HG03025 (cell line): ENCODE measurements at regions not wholly inside any gene's neighbourhood (a gene's known extent, or its start where the extent isn't known, plus 50 kb on each side); places are given as distances from the start of the nearest gene placed in this dataset.
"Not testable (repeated sequence)": the region's sequence is repeated elsewhere in the genome, so short reads cannot be mapped to it uniquely, and the experiment has no call there.

Experiments used
- ATAC-seq: cut with Tn5 transposase; IDR thresholded peaks from one replicate; pipeline ENCODE4 v1.9.1; 2021; ENCODE audit warnings: mild to moderate bottlenecking, moderate library complexity; ENCODE audit not compliant: unreplicated experiment, low FRiP score

DNA sequence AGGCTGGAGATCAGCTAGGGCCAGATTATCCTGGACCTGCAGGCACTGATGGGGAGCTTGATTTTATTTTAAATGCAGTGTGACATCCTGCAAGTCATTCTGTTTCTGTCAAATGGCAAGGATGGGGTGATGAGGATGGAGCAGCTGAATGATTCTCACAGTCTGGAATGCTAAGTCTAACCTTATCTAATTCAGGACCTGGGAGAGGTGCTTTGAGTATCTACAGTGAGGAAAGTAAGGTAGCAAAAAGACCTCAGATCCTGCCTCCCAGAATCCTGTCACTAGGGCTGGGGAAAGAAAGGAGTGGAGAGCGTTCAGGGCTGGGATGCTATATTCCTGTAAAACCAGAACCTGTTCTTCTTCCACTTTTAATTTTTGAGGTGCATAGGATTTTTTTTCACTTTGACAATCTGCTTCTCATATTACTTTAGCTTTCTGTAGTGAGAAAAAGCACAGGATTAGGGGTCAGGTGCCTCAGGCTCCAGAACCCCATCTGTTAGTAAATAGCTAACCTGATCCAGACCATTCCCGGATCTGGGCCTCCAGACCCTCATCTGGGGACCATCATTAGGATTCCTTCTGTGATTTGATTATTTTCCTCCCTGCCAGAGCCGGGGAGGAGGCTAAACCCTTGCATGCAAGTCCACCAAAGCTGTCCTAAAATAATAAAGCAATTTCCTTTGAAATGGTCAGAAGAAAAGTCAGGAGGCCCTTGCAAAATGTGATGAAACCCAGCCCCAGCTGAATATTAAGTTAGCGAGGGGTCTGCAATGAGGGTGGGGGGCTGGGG is 54.7 kb downstream of the ASCL1 start:
- ATAC-seq = no peak

DNA sequence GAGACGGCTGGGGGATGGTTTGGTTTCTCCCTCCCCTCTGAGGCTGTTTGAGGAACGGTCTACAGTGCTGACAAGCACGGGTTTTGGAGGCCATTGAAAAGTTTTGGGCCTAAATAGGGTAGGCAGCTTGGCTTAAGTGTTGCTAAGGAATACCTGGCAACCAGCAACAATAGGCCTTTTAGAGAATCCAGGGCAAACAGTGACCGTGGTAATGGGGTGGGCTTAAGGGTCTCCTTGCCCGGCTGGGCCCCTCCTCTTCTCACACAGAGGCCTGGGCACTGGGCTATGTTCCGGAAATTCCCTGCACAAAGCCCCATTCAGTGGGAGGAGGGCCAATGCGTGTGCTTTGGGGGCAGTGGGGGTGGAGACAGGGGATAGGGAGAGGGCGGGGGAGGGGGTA is 55.4 kb downstream of the ASCL1 start:
- ATAC-seq = no peak

DNA sequence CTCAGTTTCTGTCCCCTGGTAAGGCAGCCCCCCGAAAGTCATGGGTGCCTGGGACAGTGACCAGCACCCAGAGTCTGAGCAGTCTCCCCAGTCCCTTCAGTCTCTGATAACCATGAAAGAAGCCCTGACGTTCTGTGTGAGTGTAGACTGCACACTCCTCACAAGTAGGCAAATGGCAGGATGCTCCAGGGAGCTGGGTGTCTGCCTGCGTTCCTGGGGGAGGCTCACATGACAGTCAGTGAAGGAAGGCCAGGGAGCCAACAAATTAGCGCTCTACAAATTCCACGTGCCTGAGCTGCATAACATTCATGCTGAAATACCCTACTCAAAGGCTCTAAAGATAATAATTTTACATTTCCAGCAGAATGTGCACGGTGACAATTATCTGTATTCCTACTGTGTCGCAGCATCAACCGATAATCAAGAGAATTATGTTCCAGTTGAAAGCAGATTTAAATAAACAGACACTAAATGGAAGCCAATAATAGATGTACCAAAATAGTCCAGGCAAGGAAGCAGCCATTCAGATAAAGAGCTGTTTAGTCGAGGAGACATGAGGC is 56.3 kb downstream of the ASCL1 start:
- no peak for ATAC-seq

DNA sequence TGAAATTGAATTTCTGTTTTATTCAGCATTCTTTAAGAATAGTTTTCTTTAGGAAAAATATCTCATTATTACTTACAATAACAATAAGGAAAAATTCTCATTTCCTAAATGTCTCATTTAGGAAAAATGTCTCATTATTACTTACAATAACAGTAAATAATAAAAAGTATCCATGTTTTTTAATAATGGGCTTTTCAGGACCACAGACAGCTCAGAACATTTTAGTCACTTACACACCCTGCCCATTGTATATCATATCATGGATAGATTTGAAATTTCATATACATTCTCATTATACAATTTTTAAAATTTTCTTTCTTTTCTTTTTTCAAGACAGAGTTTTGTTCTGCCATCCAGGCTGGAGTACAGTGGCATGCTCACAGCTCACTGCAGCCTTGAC is 58.9 kb downstream of the ASCL1 start:
- no peak for ATAC-seq

DNA sequence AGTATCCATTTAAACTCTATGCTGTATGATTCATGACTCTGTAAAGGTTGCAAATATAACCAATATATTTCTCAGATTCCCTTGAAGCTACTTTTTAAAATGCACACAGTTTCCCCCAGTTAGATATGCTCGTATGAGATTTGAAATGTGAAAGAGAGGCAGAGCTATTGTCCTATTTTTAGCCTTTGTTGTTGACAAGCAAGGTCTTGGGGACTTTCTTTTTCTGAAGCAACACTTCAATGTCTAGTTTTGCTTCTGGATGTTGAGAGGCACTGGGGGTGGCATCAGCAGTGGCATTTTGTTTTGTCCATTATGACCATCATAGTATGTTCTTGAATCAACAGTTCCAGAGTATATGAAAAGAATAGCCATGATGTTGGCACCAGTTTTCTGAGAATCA is 63.4 kb downstream of the ASCL1 start:
- no peak for ATAC-seq

DNA sequence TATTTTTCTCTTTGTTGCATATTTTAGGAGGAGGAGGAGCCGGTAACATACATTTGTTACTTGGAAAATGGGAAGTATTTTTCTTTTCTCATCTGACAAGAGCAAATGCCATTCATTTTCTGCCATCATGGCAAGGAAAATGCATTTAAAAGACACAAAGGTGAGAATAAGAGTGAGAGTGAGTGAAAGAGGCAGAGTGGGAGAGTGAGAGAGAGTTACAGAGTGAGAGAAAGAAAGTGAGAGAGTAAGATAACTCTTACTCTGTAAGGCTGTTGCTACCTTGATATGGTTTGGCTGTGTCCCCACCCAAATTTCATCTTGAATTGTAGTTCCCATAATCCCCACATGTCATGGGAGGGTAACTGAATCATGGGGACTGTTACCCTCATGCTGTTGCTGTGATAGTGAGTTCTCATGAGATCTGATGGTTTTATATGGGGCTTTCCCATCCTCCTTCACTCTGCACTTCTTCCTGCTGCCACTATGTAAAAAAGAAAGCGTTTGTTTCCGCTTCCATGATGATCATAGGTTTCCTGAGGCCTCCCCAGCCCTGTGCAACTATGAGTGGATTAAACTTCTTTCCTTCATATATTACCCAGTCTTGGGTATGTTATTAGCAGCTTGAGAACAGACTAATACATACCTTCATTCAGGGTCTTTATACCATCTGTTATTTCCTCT is 64.2 kb downstream of the ASCL1 start:
- ATAC-seq = no peak

DNA sequence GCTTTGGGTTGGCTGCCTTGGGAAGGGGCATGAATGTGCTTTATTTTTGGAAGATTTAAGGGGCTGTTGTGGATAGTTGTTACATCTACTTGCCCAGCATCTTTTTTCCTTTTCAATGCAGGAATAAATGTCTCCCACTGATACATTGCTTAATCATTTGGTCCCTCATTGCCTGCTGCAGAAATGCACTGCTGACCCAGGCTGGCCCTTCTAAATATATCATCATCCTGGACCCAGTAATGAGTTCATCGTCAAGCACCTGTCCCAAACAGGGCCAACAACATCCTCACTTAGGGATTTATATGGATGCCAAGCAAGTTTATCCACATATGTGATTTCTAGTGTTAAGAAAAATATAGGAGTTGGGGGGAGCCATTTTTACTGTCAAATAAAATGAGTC is 67.2 kb downstream of the ASCL1 start:
- ATAC-seq = no peak

DNA sequence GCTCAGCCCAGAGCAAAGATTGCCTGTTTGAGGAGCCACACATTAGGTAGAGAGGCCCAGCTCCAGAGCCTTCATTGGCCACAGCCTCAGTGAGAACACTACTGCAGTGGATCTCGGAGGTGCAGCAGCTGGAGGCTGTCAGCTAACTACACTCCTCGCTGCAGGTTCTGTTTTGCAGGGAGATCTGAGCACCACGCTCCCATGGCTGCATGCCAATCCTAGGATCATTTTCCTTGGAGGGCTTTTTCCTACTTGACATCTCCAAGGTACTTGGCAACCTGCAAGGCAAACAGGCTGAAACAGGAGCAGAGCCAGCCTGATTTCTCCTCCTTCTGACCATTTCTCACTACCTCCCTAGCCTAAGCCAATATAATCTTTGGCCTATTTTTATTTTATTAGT is 69.2 kb downstream of the ASCL1 start:
- not testable (repeated sequence) for ATAC-seq

DNA sequence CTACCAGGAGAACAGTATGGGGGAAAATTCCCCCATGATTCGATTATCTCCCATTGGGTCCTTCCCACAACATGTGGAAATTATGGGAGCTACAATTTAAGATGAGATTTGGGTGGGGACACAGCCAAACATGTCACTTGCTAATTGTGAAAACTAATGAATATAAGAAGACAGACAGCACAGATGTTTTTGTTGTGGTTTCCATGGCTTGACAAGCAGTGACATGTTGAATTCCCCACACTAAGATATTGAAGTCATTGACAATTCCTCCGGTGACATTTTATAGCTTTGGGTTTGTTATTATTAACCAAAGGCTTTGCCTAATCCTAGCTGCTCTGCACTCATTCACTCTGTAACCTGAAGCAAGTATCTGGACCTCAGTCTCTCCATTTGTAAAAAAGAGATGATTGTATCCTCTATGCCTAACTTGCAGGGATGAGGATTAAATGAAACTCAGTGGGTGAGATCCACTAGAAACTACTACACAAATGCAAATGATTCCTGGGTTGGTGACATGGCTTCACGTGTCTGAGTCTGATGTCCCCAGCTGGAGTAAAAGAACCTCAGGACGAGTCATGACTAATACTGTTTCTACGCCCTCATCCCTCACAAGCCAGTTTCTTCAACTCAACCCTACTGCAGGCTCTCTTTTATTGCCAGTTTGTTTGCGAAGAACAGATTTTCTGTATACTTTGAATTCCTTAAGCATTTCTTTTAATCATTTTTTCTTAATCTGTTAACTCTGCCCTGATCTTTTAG is 71.6 kb downstream of the ASCL1 start:
- no peak for ATAC-seq

DNA sequence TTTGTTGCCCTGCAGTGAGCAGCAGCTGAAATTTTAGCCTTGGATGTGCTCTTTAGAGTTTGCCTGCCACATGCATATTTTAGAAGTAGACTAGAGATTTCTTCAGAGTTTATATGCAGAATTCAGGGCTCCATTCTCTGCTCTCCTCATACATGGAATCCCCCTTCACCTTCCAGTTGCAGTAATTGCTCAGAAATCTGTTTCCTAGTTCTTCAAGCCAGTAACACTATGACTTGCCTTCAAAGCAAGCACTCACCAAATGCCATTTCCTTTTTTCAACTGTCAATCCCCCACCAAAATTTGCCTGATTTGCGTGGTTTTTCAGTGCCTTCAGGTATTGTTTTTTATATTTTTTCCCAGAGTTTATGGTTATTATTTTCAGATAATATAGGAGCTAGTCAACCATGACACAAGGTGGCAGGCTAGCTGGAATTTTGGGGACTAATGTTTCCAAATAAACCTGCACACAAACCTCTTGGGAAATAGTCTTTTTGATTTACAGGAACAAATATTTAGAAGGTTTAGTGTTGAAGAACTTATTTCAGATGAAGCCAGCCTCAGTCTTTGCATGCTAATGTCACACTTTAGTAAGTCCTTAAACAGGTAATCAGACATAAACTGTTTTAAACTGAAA is 79.2 kb downstream of the ASCL1 start:
- no peak for ATAC-seq

DNA sequence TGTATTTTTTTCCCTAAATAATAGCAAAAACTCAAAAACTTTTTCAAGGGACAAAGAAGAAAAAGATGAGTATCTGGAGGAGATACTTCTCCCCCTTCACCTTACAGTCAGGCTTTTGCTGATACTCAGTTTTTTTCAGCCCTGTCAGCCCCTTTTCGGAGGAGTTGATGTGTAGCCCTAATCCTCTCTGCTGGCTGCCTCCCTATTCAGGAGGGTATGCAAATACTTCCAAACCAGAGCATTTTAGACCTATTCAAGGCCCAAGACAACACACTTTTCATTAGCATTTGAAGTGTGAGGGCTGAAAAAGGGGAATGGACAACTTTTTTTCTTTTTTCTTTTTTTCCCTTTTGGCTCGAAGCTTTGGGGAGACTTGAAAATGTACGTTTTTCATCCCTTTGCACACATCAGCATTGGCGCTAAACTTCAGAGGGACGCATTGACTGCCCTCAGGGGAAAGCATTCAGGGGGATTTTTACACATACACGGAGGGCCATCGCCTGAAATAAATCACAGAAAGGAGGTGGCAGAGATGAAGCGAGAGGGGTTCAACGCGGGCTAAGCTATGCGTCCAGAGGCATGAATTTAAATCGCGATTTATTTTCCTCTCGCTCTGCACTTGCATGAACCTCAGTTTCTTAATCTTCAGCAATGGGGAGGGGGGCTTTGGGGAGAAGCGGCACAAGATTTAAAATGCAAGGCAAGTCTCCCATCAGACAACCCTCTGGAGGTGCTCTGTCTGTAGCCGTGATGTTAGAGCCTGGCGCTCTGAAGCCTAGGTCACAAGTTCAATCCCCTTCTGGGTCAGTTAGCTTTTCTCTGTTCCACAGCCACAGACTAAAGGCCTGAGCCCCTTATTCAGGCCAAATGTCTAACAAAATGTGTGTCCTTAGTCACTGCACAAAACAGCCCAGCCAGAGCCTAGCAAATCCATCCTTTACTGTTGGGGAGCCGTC is 86.3 kb downstream of the ASCL1 start:
- ATAC-seq = no peak

DNA sequence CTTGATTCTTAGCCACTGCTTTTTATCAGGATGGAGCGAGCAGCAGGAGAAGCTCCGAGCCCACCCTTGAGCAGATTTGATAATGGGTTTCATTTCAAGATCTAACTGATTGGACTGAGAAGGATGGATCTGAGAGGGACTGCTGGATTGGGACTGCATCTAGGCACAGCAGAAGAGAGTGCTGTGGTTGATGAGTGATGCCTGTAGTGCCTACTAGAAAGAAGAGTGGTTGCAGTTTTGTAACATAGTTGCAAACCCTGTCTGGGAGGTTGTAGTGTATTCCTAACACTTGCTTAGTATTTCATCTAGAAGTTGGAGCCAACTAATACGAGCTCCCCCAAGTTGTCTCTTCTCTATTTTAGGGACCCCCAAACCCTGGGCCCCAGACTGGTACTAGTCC is 88.7 kb downstream of the ASCL1 start:
- no peak for ATAC-seq

DNA sequence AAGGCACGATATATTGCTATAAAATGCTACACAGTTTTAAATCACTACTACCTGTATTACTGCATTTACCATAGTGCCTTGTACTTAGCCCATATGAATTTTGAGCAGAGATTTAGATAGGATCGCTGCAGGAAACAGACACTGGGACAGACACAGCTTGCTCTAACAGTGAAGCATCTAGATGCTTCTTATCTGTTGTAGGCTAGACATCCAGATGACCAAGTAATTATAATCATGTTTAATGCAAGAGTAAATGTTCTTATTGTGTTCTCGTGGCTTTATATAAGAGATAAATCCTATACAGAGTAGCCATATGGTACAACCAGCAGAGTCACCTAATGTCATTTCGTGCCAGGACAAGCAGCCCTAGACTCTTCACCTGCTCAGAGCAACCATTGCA is 92.8 kb downstream of the ASCL1 start:
- no peak for ATAC-seq

DNA sequence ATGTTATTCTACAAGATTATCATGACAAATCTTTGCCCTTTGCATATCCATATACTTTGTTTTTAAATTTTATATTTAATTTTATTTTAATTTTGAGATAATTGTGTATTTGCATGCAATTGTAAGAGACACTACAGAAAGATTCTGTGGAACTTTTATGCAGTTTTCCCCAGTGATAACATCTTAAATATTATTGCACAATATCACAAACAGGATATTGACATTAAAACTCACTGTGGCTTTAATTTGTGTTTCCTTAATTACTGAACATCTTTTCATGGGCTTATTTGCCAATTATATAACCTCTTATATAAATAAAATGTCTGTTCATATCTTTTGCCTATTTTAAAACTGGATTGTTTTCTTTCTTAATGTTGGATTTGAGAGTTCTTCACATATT is 95.6 kb downstream of the ASCL1 start:
- no peak for ATAC-seq

DNA sequence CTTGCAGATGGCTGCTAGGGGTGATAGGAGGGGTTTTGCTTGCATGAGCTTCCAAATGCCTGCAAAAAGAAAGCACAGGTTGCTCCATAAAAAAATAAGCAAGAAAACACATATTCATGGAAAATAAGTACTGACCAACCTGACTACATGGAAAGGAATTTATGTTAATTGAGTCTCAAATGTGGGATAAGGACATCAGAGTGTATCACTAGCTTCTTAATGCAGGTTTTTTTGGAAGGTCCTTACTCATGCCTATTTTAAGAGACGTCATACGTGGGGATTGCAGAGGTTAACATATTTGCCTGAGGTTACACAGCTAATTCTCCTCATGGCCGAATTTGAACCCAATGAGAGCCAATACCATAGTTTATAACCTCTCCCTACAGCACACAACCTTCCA is 116.2 kb downstream of the ASCL1 start:
- ATAC-seq = no peak

DNA sequence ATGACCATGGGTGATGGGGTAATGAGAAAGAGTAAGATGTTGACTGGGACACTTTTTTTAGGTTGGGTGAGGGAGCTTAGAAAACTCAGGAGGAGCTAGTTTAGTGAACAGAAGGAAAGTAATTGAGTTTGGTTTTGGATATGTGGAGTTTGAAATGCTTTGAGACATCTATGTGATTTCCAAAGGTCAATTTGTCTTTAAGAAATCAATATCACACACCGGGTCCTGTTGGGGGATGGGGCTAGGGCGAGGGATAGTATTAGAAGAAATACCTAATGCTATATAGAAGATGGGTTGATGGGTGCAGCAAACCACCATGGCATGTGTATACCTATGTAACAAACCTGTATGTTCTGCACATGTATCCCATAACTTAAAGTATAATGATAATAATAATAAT is 118.4 kb downstream of the ASCL1 start:
- ATAC-seq = no peak

DNA sequence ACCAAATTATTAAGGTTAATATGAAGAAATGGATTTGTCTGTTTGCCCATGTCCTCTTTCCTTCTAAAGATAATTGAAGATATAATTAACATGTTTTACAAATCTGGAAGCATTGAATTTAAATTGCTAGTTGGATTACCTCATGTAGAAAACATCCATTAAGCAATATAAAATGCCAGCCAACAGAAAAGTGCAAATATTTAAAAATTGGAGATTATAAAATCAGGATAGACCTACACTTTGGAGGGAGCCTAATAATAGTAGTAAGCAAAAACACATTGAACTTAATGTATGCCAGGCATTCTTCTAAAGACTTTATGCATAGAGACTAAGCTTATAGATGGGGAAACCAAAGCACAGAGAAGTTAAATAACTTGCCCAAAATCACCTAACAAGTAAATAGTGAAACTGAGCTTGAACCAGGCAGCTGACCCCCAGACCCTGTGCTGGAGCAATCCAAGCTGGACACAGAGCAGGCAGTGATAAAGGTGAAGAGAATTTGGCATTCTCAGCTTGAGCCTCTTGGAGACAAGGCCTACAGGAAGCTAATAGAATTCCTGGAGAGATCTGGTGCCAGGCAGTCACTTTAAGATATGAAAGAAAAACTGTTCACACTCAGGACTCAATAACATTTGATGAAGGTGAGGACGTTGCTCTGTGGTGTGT is 119.8 kb downstream of the ASCL1 start:
- ATAC-seq = no peak

DNA sequence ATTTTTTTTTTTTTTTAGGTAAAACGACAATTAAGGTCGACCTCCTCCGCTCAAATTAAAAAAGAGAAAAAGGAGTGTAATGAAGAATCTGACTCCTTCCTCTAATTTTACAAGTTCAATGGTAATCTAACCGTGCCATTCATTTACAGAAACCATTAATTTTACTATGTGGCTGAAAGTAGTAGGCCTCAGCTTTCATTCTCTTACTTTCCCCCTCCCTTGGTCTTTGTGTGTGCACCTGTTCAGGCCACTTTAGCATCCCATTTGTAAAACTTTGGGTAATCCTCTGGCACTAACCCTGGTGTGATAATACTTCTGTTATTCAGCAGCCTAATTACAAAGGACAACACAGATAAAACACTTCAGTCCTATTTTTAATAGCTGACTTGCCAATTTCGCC is 128.1 kb downstream of the ASCL1 start:
- ATAC-seq = no peak

DNA sequence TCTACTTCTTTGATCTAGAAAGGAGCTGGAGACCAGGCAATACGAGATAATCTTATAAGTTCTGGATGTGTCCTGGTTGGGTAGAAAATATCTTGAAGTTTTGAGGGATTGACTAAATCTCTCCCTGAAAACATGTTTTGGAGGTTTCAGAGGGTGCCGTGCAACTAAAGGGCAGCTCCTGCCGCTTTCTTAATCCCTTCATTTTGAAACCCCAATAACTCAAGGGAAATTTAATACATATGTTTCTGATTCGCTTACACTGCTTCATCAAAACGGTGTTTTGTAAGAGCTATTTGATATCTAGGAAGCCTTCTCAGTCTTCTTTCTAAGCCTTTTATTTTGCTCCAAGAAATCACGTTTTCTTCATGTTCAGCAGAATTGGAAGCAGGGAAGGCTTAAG is 129.0 kb downstream of the ASCL1 start:
- ATAC-seq = no peak
